HG03457 (cell line): ENCODE measurements at regions not wholly inside any gene's neighbourhood (a gene's known extent, or its start where the extent isn't known, plus 50 kb on each side); places are given as distances from the start of the nearest gene placed in this dataset.

Experiments used
- ATAC-seq: cut with Tn5 transposase; IDR thresholded peaks from one replicate; pipeline ENCODE4 v1.9.1; 2021; ENCODE audit warnings: moderate number of reproducible peaks; ENCODE audit not compliant: unreplicated experiment

DNA sequence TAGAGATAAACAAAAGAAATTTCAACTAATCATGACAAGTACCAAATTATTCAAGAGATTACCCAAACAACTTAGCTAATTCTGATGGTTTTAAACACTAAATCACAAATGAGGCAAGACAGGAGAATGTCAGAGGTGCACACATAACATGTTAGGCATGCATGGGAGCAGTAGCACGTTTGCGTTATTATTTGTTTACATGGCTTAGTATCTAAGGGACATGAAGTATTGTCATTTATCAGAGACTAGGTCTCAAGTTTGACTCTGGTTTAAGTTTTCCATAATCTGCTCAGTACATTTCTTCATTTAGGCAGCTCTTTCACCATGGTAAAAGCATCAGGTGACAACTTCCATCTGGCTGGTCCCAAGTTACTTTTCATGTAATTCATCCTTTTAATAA is 244.1 kb upstream of the TNC start:
- no peak for ATAC-seq

DNA sequence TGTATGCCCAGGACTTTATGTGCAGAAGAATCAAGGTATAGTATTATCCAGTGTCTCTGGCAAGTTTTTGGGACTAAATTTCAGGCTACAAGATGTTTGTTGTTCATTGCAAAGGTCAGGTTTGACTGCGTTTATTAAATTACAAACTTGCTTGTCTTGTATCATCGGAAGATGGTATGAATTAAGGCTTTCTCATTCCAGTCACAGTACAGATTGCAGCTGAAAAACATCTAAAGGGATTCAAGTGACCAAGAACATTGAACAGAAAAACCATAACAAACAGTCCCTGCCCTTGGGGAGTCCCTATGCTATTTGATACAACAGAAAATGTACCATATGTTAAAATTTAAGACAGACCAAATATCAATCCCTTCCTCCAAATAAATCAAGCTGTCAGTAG is 244.7 kb upstream of the TNC start:
- ATAC-seq = no peak

DNA sequence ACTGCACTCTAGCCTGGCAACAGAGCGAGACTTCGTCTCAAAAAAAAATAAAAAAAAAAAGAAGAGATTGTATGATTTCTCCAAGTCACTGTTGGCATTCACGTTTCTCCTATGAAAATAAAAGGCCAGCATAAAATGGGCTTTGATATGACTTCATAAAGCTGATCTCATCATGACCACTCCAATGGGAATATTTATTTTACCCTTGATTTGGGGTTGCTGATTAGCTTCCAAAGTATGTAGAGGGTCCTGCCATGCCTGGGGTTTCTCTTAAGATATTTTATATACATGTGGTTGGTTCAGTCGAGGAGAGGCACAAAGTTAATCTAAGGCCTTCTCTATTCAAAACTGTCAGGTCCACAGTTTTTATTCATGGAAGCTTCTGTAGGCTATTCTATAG is 247.0 kb upstream of the TNC start:
- ATAC-seq = no peak

DNA sequence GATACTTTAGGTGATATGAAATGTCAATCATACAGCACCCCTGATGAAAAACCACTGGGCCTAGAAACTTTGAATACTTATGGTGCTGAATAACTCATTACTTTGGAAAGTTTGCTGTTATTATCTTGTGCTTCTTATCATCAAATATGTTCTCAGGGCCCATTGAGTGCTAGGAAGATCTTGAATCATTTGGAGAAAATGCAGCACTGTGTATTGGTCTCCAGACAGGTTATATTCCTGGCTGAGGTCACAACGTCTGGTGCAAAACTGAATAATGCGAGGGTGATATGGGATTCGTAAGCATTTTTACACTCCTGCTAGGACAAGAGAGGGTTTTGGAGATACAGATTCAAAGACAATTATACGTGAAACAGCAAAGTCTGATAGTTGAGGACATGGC is 249.4 kb upstream of the TNC start:
- no peak for ATAC-seq

DNA sequence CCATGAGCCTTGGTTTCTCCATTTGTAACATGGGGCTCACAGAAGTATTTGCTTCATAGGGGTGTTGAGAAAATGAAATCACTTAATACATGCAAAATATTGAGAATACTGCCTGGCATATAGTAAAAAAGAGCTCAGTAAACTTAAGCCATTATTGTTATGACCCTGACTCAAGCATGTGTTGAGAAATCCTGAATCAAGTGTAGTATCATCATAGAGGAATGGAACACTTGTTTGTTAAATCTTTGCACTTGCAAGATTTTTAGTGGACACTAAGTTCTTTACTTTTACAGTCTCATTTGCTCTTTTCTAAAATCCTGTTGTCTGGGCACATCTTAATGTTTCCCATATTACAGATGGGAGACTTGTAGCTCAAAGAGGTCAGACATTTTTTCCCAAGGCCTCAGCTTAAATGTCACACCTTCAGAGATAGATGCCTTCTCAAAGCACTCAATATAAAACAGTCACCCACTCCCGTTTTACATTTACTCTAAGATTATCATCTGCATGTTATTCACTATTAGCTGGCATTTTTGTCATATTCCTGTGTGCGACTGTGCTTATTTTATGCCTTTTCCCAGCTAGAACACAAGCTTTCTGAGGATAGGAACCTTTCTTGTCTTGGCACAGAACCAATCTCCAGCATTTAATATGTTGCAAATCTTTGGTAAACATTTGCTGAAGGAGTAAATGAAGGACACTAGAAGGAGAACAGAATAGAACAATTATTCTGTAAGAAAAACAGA is 250.0 kb upstream of the TNC start:
- ATAC-seq = no peak

DNA sequence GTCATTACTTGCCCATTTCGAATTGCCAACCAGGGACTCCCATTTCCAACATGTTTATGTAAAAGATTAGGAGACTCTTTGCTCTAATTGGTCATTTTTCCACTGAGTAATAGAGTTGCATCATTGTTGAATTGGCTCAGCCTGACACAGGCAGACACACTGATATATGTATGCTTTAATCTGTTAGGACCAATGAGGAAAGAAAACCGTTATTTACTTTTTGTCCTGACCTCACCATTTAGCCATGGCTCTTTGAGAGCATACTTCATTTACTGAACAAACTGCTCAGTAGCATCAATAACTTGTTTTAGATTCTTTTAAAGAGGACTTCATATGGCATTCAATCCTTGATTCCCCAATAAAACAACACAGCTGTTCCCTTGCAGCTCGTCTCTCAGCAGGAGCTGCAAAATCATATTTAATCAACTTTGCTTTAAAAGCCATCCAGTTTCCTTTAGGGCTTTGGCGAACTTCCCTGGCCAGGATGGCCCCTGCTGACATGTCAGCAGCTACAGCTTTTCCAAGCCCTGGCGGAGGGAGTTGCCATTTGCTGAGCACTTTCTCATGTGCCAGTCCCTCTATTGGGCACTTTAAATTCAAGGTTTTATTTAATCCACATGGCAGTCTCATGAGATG is 251.5 kb upstream of the TNC start:
- ATAC-seq = no peak

DNA sequence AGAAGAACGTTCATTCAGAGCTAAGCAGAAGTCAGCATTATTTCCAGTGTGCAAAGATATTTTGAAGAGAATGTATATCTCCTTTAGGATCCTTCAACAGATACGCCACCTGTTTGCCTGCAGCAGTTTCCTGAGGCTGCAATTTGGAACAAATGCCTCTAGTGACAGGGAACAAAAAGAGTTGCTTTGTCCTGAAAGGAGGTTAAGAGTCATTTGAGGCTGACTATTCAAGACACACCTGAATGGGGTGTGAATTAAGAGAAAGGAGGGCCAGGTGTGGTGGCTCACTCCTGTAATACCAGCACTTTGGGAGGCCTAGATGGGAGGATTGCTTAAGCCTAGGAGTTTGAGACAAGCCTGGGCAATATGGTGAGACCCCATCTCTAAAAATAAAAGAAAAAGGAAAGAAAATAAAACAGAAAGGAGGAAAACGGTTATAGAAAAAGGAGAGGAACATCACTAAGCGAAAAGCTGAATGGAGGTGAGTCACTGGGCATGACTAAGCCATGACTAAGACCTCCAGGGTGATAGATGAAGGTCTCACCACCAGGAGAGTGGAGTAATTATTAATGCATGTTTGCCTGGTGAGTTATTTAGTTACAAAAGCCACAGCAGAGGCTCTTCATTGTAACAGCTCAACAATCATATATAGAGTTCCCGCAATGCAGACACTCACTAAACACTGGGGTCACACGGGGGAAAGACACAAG is 255.2 kb upstream of the TNC start:
- peak; percentile 92 for ATAC-seq

DNA sequence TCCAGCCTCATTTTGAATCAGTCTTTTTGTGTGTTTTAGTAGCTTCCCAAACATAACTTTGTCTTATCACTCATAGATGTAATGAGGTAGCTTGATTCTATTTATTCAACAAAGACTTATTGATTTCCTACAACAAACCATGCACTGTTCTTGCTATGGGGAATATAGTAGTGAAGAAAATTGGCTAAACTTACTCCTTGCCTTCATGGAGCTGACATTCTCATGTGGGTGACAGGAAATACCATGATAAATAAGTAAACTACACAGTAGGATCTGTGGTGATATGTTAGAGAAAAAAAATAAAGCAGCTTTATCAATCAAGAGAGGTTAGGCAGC is 255.7 kb upstream of the TNC start:
- ATAC-seq = no peak

DNA sequence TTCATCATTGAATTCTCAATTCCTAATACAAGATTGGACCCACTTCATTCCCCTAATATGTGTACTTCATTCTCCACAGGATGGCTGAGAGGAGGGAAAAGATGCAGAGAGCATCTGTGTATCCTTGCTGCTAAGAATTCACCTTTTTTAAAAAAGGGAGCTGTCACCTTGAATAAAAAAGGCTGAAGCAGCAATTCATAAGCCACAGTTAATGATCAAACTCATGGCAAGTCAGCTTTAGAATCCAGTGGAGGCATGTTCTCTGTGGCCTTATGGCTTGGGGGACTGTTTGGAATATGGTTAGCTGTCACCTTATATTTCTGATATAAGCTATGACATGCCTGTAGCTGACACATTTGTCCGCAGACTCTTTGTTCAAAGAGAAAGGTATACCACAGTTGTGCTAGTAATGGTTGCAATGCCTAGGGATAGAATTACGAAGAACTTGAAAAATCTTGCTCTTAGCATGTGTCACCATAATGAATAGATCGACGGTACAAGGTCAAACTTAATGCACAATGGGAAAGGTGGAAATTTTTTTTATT is 256.8 kb upstream of the TNC start:
- ATAC-seq = no peak

DNA sequence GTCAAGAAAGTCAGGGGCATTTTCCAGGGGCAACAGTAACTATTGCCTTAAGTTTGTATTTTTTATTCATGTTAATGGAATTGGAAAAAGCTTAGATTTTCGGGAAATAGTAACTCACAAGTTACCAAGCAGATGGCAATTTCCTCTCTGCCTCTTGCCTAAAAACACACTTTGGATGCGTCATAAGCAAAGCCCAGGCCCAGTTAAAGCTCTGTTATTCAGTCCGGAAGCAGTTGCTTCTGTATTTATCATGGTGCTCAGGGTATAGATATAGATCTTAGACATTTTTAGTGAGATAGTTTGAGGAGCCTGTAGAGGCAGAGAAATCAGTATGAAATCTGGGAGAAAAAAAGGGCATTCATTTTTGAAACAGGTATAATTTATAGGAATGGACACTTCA is 260.3 kb upstream of the TNC start:
- ATAC-seq = no peak

DNA sequence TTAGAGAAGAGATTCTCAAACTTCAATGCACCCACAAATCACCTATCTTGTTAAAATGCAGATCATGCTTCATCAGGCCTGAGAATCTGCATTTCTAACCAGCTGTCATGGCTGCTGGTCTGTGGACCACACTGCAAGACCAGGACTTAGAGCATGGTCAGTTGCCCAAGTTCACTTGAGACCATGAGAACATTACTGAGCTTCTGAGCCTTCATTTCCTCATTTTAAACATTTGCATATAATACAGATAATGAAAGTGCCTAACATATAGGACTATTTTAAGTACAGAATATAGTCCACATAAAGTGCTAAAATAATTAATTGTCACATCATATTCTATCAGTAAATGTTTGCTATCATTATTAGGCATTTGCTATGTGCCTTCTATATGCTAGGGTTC is 260.8 kb upstream of the TNC start:
- ATAC-seq = no peak

DNA sequence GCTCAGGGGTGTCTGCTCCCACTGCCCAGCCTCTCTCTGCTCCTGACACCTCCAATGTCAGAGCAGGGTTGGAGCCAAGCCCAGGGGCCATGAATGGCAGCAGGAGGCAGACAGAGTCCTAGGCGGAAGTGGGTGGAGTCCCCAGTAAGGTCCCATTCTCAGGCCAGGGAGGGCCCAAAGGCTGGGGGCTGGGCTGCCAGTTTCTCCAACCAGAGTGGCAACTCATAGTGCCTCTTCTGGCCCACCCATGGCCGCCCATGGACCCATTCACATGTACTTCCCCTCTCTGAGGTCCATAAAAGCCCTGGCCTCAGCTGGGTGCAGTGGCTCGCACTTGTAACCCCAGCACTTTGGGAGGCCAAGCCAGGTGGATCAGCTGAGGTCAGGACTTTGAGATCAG is 261.8 kb upstream of the TNC start:
- no peak for ATAC-seq

DNA sequence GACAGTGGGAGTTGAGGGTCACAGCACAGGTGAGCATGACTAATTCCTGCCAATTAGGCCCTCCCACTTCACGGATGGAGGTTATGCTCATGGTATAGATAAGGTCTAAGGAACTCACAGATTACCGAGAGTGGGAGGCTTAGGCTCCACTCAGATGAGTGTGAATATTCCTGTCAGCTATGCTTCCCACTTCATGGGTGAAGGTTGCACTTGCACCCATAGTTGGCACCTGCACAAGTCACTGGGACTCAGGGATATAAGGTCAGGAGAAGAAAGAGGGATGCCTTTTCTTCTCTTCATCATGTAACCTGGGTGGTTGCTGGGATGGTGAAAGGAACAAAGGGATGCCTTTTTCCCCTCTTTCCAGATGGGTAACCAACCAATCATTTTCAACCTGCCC is 264.9 kb upstream of the TNC start:
- ATAC-seq = no peak

DNA sequence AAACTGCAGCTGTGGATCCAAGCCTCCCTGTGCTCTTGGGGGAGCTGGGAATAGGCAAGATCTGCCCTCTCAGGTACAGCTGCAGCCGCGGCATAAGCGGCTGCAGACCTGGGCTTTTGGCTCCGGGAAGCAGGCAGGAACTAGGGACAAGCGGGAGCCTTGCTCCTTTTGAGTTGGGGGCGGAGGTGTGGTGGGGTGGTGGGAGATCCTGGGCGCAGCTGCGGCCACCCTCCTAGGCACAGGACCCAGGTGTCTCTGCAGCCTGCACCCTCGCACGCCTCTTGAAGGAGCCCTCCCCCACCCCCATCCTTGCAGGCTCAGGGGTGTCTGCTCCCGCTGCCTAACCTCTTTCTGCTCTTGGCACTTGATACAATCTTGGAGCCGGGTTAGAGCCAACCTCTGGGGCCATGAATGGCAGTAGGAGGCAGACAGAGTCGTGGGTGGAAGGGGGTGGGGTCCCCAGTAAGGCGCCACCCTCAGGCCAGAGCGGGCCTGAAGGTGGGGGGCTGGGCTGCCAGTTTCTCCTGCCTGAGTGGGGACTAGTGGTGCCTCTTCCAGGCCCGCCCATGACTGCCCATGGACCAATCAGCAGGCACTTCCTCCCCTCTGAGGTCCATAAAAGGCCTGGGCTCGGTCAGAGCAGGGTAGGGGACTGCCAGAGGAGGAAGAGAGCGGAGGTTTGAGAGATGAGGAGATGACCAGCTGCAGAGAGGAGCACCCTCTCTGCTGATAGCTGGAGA is 267.6 kb upstream of the TNC start:
- no peak for ATAC-seq

DNA sequence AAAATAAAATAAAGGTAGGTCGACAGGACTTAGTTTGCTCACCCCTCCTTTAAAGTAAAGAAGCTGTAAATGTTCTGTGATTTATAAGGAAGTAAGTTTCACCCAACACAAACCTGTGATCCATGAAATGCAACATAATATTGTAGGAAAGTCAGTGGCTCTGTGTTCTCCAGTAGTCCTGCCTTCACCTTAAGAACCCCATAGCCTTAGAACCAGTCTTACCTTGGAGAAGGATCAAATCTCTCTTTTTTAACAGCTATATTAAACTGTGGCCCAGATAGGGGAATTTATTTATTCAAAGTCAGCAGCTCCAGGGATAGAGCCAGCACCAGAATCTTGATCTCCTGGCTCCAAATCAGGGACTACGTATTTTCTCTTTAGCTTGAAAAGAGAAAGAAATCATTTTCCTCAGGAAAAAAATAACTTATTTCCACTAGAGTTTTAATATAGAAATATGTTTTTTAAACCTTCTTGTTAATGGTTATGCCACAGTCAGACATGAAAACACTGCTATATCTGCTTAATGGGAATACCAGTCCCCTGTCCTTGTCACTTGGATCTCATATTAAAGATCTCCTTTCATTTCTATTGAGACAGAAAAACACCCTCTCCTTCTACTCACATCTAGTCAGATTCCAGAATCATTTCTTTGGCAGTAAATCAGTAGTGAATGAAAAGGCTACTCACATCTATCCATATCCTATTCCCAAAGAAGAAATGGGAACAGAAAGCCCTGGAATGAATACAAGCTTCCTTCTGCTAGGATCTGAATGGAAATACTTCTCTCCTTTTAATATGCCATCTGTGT is 269.2 kb upstream of the TNC start:
- no peak for ATAC-seq

DNA sequence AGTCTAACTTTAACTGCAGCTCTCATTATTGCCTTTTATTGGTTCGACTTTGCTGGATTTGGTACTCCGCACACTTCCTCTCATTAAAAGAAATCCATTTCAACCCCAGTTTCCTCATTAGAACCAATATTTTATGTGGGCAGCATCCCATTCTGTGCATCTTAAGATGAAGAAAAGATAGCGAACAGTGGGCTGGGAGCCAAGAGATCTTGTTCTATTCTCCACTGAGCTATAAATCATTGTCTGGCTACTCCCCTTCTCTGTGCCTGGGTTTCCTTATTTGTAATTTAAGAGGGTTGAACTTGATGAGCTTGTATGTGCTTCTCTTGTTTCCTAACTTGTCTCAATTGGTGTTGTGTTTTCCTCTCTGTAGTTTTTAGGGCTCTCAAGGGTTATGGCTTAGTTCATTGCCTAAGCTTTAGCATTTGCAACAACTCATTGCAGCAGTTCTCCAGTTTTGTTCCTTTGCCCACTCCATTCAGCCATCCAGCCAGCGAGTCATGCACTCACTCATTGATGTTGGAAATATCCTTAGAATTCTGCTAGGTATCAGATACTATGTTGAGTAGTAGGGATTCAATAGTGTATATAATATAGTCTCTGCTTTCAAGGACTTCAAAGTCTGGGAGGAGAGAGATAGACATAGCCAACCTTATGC is 273.3 kb upstream of the TNC start:
- no peak for ATAC-seq

DNA sequence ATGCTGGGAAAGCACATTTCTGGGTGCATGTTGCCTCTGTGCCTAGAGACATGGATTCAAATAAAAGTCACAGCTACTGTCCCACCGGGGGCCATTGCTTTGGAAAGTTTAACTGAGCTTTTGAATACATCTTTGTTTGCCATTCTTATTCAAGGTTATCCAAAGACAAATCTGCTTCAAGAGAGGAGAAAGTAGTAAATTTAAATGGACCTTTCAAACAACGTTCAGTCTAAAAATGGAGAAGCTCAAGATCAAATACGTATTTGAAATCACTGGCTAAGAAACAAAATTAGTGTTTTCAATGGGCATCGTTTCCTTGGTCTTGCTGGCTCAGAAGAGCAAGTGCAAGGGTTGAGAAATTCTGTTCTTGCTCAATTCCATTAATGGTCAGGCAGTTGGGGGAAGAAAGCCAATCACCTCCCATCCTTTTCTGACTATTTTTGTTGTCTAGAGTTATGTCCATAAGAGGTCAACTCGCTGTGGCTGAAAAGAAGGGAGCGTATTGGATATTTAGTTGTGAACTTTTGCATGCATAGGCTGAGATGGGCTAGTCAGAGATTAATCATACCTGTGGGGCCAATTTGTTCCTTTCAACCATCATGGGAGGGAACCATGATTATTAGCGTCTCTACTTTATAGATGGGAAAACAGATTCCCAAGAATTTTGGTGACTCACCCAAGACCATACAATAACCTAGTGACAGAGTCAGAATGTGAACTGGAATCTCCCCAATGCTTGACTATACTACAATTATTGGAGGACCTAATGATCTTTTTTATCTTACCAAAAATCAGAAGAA is 276.2 kb upstream of the TNC start:
- ATAC-seq = no peak

DNA sequence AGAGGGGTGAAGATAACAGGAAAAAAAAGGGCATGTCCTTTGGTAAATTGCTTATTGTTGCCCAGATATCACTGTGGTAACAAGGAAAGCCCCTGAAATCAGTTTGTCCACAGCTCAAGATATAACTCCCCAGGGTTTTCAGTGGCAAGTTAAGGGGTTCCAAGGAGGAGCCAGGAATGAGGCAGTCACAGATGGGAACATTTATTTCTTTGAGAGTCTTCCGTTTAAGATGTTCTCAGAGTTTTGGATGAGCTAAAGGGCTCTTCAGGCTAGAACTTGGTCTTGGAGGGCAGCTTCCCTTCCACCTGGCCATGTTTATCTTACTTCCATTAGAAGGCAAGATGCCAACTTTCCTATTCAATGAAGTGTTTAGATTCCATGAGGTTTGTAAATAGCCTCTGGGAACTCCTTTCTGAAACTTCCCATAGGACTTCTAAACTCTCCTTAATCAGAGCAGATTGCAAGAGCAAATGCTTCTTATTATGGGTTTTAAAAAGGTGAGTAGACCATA is 277.6 kb upstream of the TNC start:
- ATAC-seq = no peak

DNA sequence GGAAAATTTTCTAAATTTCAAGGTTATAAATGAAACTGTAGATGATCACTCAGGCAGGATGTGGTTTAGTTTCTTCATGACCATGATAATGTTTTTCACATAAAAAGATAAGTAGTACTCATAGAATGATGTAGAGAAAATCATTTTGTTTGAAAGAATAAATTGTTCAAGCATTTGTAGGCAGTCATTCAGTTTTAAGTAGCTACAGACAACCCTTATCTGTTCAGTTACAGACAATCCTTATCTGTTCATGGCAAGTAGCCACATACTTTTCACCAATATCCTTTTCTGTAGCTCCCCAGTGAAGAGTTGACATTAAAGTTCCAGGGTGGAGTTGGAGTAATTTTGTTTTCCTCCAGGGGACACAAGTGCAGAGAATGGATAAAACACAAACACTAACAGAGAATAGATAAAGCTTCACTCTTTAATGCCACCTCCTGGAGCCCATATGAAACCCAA is 278.1 kb upstream of the TNC start:
- no peak for ATAC-seq
